ENCODE measurements at regions not wholly inside any gene's neighbourhood (a gene's known extent, or its start where the extent isn't known, plus 50 kb on each side); places are given as distances from the start of the nearest gene placed in this dataset.

DNA sequence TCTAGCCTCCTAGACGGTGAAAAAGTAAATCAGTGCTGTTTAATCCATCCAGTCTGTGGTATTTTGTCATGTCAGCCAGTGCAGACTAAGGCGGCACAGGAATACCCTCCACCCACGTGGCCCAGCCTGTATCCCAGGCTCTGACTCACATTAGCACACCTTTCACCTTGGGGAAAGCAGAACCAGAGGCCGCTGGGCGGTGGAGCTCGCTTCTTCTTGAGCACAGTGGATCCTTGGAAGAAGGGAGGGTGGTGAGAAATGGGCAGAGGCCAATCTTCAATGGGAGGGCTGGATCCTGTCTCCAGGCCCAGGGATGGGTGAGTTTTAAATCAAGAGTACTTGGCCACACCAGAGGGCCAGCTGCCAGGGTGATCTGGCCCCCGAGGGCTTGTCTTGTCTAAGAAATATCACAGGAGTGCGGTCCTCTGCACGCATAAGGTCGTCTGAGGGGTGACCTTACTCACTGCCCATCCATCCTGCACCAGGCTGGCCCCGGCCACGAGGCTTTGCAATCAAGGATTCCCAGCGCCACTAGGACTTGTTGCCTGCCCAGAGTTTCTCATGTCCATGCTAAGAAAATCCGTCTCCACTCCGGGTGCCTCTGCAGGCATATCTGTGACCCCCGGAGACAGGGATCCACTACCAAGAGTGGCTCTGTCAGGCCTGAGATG lies 658.5 kb downstream of the BRD1 start:
- no peak for ATAC-seq
- no peak for TF ChIP-seq ZNF565 (CRISPR knock-in tag; conservative IDR thresholded peaks at IDR 0.05; ENCODE audit: low read depth)
- no peak for TF ChIP-seq ZC3H10 (CRISPR knock-in tag; IDR thresholded peaks at IDR 0.05)
- TF ChIP-seq, protein P1, sequence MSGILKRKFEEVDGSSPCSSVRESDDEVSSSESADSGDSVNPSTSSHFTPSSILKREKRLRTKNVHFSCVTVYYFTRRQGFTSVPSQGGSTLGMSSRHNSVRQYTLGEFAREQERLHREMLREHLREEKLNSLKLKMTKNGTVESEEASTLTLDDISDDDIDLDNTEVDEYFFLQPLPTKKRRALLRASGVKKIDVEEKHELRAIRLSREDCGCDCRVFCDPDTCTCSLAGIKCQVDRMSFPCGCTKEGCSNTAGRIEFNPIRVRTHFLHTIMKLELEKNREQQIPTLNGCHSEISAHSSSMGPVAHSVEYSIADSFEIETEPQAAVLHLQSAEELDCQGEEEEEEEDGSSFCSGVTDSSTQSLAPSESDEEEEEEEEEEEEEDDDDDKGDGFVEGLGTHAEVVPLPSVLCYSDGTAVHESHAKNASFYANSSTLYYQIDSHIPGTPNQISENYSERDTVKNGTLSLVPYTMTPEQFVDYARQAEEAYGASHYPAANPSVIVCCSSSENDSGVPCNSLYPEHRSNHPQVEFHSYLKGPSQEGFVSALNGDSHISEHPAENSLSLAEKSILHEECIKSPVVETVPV (CRISPR knock-in tag; IDR thresholded peaks at IDR 0.05): no peak
- no peak for TF ChIP-seq SNAI2 (CRISPR knock-in tag; IDR thresholded peaks at IDR 0.05)
- TF ChIP-seq ARNTL (CRISPR knock-in tag; IDR thresholded peaks at IDR 0.05; ENCODE audit: borderline replicate concordance, low read depth): no peak
- no peak for TF ChIP-seq ZNF8 (CRISPR knock-in tag; IDR thresholded peaks at IDR 0.05)
- TF ChIP-seq, protein P2, sequence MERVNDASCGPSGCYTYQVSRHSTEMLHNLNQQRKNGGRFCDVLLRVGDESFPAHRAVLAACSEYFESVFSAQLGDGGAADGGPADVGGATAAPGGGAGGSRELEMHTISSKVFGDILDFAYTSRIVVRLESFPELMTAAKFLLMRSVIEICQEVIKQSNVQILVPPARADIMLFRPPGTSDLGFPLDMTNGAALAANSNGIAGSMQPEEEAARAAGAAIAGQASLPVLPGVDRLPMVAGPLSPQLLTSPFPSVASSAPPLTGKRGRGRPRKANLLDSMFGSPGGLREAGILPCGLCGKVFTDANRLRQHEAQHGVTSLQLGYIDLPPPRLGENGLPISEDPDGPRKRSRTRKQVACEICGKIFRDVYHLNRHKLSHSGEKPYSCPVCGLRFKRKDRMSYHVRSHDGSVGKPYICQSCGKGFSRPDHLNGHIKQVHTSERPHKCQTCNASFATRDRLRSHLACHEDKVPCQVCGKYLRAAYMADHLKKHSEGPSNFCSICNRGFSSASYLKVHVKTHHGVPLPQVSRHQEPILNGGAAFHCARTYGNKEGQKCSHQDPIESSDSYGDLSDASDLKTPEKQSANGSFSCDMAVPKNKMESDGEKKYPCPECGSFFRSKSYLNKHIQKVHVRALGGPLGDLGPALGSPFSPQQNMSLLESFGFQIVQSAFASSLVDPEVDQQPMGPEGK (CRISPR knock-in tag; IDR thresholded peaks at IDR 0.05; ENCODE audit: borderline replicate concordance): no peak
- no peak for TF ChIP-seq ZFP3 (CRISPR knock-in tag; IDR thresholded peaks at IDR 0.05)
- TF ChIP-seq CSDC2 (CRISPR knock-in tag; IDR thresholded peaks at IDR 0.05): no peak
- TF ChIP-seq, protein P3, sequence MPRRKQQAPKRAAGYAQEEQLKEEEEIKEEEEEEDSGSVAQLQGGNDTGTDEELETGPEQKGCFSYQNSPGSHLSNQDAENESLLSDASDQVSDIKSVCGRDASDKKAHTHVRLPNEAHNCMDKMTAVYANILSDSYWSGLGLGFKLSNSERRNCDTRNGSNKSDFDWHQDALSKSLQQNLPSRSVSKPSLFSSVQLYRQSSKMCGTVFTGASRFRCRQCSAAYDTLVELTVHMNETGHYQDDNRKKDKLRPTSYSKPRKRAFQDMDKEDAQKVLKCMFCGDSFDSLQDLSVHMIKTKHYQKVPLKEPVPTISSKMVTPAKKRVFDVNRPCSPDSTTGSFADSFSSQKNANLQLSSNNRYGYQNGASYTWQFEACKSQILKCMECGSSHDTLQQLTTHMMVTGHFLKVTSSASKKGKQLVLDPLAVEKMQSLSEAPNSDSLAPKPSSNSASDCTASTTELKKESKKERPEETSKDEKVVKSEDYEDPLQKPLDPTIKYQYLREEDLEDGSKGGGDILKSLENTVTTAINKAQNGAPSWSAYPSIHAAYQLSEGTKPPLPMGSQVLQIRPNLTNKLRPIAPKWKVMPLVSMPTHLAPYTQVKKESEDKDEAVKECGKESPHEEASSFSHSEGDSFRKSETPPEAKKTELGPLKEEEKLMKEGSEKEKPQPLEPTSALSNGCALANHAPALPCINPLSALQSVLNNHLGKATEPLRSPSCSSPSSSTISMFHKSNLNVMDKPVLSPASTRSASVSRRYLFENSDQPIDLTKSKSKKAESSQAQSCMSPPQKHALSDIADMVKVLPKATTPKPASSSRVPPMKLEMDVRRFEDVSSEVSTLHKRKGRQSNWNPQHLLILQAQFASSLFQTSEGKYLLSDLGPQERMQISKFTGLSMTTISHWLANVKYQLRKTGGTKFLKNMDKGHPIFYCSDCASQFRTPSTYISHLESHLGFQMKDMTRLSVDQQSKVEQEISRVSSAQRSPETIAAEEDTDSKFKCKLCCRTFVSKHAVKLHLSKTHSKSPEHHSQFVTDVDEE (CRISPR knock-in tag; IDR thresholded peaks at IDR 0.05): no peak
- TF ChIP-seq ZNF70 (CRISPR knock-in tag; IDR thresholded peaks at IDR 0.05): no peak

DNA sequence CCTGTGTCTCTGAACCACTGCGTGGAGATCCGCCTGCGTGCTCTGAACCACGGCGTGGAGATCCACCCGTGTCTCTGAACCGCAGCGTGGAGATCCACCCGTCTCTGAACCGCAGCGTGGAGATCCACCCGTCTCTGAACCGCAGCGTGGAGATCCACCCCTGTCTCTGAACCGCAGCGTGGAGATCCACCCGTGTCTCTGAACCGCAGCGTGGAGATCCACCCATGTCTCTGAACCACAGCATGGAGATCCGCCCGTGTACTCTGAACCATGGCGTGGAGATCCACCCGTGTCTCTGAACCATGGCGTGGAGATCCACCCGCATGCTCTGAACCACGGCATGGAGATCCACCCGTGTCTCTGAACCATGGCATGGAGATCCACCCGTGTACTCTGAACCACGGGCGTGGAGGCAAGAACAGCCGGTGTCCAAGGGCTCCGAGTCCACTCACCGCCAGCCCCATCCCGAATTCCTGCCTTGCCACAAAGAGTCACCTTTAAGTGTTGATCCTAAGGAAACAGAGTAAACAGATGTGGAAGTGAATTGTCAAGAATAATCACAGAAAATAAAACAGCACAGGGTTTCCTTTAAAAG lies 659.4 kb downstream of the BRD1 start:
- no peak for ATAC-seq
- TF ChIP-seq ISL1 (CRISPR knock-in tag; IDR thresholded peaks at IDR 0.05) (no peak), OSR1 (CRISPR knock-in tag; IDR thresholded peaks at IDR 0.05) (no peak), TOX (CRISPR knock-in tag; IDR thresholded peaks at IDR 0.05; ENCODE audit: borderline replicate concordance) (no peak), ZNF565 (CRISPR knock-in tag; conservative IDR thresholded peaks at IDR 0.05; ENCODE audit: low read depth) (no peak), ZFP30 (CRISPR knock-in tag; IDR thresholded peaks at IDR 0.05) (no peak), ZC3H10 (CRISPR knock-in tag; IDR thresholded peaks at IDR 0.05) (no peak), ZNF70 (CRISPR knock-in tag; IDR thresholded peaks at IDR 0.05) (no peak), TCF4 (CRISPR knock-in tag; IDR thresholded peaks at IDR 0.05; ENCODE audit: borderline replicate concordance) (no peak), SNAI2 (CRISPR knock-in tag; IDR thresholded peaks at IDR 0.05) (no peak), CSDC2 (CRISPR knock-in tag; IDR thresholded peaks at IDR 0.05) (no peak)
- TF ChIP-seq, protein P4, sequence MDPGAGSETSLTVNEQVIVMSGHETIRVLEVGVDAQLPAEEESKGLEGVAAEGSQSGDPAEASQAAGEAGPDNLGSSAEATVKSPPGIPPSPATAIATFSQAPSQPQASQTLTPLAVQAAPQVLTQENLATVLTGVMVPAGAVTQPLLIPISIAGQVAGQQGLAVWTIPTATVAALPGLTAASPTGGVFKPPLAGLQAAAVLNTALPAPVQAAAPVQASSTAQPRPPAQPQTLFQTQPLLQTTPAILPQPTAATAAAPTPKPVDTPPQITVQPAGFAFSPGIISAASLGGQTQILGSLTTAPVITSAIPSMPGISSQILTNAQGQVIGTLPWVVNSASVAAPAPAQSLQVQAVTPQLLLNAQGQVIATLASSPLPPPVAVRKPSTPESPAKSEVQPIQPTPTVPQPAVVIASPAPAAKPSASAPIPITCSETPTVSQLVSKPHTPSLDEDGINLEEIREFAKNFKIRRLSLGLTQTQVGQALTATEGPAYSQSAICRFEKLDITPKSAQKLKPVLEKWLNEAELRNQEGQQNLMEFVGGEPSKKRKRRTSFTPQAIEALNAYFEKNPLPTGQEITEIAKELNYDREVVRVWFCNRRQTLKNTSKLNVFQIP (CRISPR knock-in tag; IDR thresholded peaks at IDR 0.05; ENCODE audit: borderline replicate concordance, low read depth): no peak
- TF ChIP-seq, protein P2 (CRISPR knock-in tag; IDR thresholded peaks at IDR 0.05; ENCODE audit: borderline replicate concordance): no peak
- TF ChIP-seq, protein P1 (CRISPR knock-in tag; IDR thresholded peaks at IDR 0.05): no peak
- TF ChIP-seq, protein P5, sequence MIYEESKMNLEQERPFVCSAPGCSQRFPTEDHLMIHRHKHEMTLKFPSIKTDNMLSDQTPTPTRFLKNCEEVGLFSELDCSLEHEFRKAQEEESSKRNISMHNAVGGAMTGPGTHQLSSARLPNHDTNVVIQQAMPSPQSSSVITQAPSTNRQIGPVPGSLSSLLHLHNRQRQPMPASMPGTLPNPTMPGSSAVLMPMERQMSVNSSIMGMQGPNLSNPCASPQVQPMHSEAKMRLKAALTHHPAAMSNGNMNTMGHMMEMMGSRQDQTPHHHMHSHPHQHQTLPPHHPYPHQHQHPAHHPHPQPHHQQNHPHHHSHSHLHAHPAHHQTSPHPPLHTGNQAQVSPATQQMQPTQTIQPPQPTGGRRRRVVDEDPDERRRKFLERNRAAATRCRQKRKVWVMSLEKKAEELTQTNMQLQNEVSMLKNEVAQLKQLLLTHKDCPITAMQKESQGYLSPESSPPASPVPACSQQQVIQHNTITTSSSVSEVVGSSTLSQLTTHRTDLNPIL (CRISPR knock-in tag; IDR thresholded peaks at IDR 0.05; ENCODE audit: low read depth): no peak
- TF ChIP-seq, protein P3 (CRISPR knock-in tag; IDR thresholded peaks at IDR 0.05): no peak

All from SK-N-SH treated with all-trans-retinoic acid at 6 μM for 48 hours (cell line).